ENCODE measurements at regions not wholly inside any gene's neighbourhood (a gene's known extent, or its start where the extent isn't known, plus 50 kb on each side); places are given as distances from the start of the nearest gene placed in this dataset.

DNA sequence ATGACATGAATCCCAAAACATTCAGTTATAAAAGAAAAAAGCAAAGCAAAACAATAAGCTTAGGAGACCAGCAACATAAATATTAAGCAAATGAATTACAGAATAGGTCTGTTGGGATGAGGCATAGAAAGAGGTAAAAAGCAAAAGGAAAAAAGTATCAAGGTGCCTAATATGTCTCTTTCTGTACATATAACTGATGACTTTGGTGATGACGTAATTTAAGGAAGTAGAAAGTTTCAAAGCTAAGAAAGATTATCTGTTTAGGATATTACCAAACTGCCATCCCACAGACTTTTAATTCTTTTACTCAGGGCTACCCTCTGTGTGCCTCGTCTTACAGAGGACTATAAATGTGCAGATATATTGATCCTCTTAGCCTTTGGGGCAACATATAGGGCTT, 1066.5 kb downstream of the SORCS3 start:
- Histone ChIP-seq H3K9me3 (no peaks in the 10 kb centered on the region), H3K4me1 (no peaks in the 10 kb centered on the region), H3K4me3 (no peak overlapping the region), H3K27ac (no peak overlapping the region), H3K27me3 (no peaks in the 10 kb centered on the region), H3K36me3 (no peaks in the 10 kb centered on the region)
- WGBS (ENCODE audit: insufficient coverage, low coverage, low lambda C conversion rate, missing lambda C conversion rate): 45% methylated on average over 2 of the region's 2 CpGs
- intact Hi-C loops (cut with DNase I): no loop called here
- ATAC-seq (no peak), DNase-seq (no peak)
- TF ChIP-seq, protein P1, sequence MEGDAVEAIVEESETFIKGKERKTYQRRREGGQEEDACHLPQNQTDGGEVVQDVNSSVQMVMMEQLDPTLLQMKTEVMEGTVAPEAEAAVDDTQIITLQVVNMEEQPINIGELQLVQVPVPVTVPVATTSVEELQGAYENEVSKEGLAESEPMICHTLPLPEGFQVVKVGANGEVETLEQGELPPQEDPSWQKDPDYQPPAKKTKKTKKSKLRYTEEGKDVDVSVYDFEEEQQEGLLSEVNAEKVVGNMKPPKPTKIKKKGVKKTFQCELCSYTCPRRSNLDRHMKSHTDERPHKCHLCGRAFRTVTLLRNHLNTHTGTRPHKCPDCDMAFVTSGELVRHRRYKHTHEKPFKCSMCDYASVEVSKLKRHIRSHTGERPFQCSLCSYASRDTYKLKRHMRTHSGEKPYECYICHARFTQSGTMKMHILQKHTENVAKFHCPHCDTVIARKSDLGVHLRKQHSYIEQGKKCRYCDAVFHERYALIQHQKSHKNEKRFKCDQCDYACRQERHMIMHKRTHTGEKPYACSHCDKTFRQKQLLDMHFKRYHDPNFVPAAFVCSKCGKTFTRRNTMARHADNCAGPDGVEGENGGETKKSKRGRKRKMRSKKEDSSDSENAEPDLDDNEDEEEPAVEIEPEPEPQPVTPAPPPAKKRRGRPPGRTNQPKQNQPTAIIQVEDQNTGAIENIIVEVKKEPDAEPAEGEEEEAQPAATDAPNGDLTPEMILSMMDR (IDR thresholded peaks at IDR 0.05): no peak
- TF ChIP-seq POLR2A (IDR thresholded peaks at IDR 0.05): no peak

DNA sequence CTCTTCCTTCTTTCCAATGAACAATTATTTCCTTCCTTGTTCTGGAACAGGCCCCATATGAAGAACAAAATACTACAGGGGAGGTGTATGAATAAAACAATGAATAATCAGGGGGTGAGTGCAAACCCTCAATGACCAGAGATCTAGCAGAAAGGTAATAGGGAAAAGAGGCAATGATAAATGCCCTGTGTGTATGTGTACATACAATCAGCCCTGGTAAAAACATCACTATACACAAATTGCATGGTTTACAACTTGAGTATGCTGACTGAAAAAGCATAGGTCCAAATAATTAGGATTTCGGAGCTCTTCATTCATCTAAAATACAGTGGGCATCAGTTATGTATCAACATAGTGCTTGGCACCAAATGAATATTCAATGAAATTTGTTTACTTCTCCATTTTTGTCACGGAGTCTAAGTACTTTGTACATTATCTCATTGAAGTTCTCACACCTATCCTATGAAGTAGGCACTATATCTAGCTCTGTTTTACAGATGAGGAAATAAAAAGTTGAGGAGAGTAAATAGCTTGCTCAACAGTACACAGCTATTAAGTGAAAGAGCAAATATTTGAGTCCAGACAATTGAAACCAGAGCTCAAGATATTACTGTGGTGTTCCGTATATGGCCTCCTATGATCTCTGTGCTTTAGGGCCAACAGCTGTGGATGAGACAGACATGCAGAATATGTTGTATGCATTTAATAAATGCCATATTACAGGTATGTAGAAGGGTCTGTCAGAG, 1065.4 kb downstream of the SORCS3 start:
- Histone ChIP-seq H3K9me3 (no peaks in the 10 kb centered on the region), H3K4me1 (no peaks in the 10 kb centered on the region), H3K27ac (no peak overlapping the region), H3K27me3 (no peaks in the 10 kb centered on the region), H3K4me3 (no peak overlapping the region), H3K36me3 (no peaks in the 10 kb centered on the region)
- intact Hi-C loops (cut with DNase I): no loop called here
- DNase-seq: no peak
- TF ChIP-seq POLR2A (IDR thresholded peaks at IDR 0.05): no peak
- TF ChIP-seq, protein P1 (IDR thresholded peaks at IDR 0.05): no peak
- peak in 1 of 4 donors; percentile 56 for ATAC-seq
- WGBS (ENCODE audit: insufficient coverage, low coverage, low lambda C conversion rate, missing lambda C conversion rate): 35% methylated on average over 3 of the region's 3 CpGs

DNA sequence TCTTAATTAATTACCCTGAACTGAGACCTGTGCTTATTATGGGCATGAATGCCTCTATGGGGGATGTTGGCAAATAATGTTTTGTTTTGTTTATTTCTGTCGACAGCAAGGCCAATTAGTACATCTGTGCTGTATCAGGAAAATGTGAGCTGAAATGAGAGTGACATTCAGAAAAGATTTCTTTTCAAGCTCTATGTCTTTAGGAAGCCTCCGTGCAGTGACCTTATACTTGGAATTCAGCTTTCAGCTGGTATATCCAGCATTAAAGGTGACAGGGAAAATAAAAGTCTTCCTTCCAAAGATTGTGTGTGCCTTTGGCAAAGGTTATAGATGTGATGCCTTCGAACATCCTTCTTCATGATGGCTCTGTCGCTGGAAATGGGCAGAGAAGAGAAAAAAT, 1061.1 kb downstream of the SORCS3 start:
- H3K36me3 ChIP-seq: no peaks in the 10 kb centered on the region
- no peak for TF ChIP-seq POLR2A (IDR thresholded peaks at IDR 0.05)
- TF ChIP-seq, protein P1 (IDR thresholded peaks at IDR 0.05): no peak
- no peak overlapping the region for H3K27ac ChIP-seq
- ATAC-seq (no peak), DNase-seq (no peak)
- 37% methylated on average over 4 of the region's 4 CpGs for WGBS (ENCODE audit: insufficient coverage, low coverage, low lambda C conversion rate, missing lambda C conversion rate)
- H3K4me3 ChIP-seq: no peak overlapping the region
- no peaks in the 10 kb centered on the region for H3K4me1 ChIP-seq
- no peaks in the 10 kb centered on the region for H3K9me3 ChIP-seq
- no peaks in the 10 kb centered on the region for H3K27me3 ChIP-seq
- intact Hi-C loops (cut with DNase I): no loop called here

DNA sequence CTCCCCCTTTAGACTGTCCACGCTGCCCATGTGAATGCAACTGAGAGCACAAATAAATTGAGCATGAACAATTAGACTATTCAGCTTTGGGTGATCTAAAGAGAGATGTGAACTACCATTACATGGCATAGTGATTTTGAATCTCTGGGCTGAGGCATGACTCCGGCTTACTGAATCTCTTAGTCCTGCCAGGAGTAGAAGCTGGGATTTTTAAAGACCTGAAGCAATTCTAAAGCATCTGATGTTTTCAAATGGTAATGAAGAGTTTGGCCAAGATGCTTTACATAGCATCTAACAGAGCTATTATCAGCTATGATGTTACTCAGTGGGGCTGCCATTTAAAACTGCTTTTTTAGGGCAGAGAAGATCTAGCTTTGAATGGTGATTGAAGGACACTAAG, 1059.1 kb downstream of the SORCS3 start:
- H3K9me3 ChIP-seq: no peaks in the 10 kb centered on the region
- H3K4me3 ChIP-seq: no peak overlapping the region
- no peak overlapping the region for H3K27ac ChIP-seq
- no peaks in the 10 kb centered on the region for H3K4me1 ChIP-seq
- intact Hi-C loops (cut with DNase I): no loop called here
- no peaks in the 10 kb centered on the region for H3K27me3 ChIP-seq
- no peak for ATAC-seq
- WGBS (ENCODE audit: insufficient coverage, low coverage, low lambda C conversion rate, missing lambda C conversion rate): 30% methylated on average over 2 of the region's 2 CpGs
- no peak for DNase-seq
- H3K36me3 ChIP-seq: no peaks in the 10 kb centered on the region
- no peak for TF ChIP-seq POLR2A (IDR thresholded peaks at IDR 0.05)
- TF ChIP-seq, protein P1 (IDR thresholded peaks at IDR 0.05): no peak

Data from right lobe of liver (tissue), 6 donors.